Glutamatergic neuron (in vitro differentiated cells): ENCODE measurements at regions not wholly inside any gene's neighbourhood (a gene's known extent, or its start where the extent isn't known, plus 50 kb on each side); places are given as distances from the start of the nearest gene placed in this dataset.

Experiments
- DNase-seq: peaks from one replicate; pipeline ENCODE4 v3.0.0; 2022
- H3K27ac Mint-ChIP-seq: one replicate; pipeline ENCODE4 v1.8.0; 2020; ENCODE audit warnings: mild to moderate bottlenecking, mixed read lengths, inconsistent platforms; ENCODE audit not compliant: unreplicated experiment
- H3K27me3 Mint-ChIP-seq: one replicate; pipeline ENCODE4 v1.8.0; 2020; ENCODE audit warnings: mild to moderate bottlenecking, moderate library complexity, mixed read lengths, inconsistent platforms; ENCODE audit not compliant: unreplicated experiment
- H3K36me3 Mint-ChIP-seq: one replicate; pipeline ENCODE4 v1.8.0; 2020; ENCODE audit warnings: mild to moderate bottlenecking, mixed read lengths, inconsistent platforms; ENCODE audit not compliant: unreplicated experiment
- H3K4me1 Mint-ChIP-seq: one replicate; pipeline ENCODE4 v1.8.0; 2020; ENCODE audit warnings: mild to moderate bottlenecking, low read depth, mixed read lengths, inconsistent platforms; ENCODE audit not compliant: unreplicated experiment
- H3K4me3 Mint-ChIP-seq: one replicate; pipeline ENCODE4 v1.8.0; 2020; ENCODE audit warnings: mild to moderate bottlenecking, mixed read lengths, inconsistent platforms; ENCODE audit not compliant: unreplicated experiment
- H3K9me3 Mint-ChIP-seq: one replicate; pipeline ENCODE4 v1.8.0; 2020; ENCODE audit warnings: mild to moderate bottlenecking, moderate library complexity, mixed read lengths, inconsistent platforms; ENCODE audit not compliant: unreplicated experiment
- CTCF ChIP-seq: fragments of 200-600 bp; sonication (generic); IDR thresholded peaks from one replicate; pipeline ENCODE4 v1.5.0; 2021; ENCODE audit not compliant: partially characterized antibody, unreplicated experiment

- TF ChIP-seq CTCF: peak; percentile 77
- peaks cover 4% of the 10 kb centered on the region for H3K9me3 Mint-ChIP-seq
- no peak overlapping the region for H3K4me3 Mint-ChIP-seq
- DNase-seq: peak; percentile 79
- no peaks in the 10 kb centered on the region for H3K36me3 Mint-ChIP-seq
- H3K4me1 Mint-ChIP-seq: peaks cover 30% of the 10 kb centered on the region
- H3K27me3 Mint-ChIP-seq: peaks cover 3% of the 10 kb centered on the region
- H3K27ac Mint-ChIP-seq: peak overlapping the region; percentile 55
These were observed 197.7 kb downstream of the FAXC start for GRCh38 chr6:99151634-99152346.

- H3K27me3 Mint-ChIP-seq: peaks cover 3% of the 10 kb centered on the region
These were observed 200.7 kb downstream of the FAXC start for GRCh38 chr6:99148761-99149160.

GRCh38 chr6:99148111-99148510, 200.4 kb upstream of the FBXL4 start:
- TF ChIP-seq CTCF: no peak
- H3K27ac Mint-ChIP-seq: peak overlapping the region; percentile 96
- H3K9me3 Mint-ChIP-seq: peaks cover 8% of the 10 kb centered on the region

More at GRCh38 chr6:99148761-99149160, 200.7 kb downstream of the FAXC start:
- H3K4me3 Mint-ChIP-seq: no peak overlapping the region
- peak overlapping the region; percentile 82 for H3K27ac Mint-ChIP-seq
- H3K36me3 Mint-ChIP-seq: no peaks in the 10 kb centered on the region
- no peak for DNase-seq
- peaks cover 9% of the 10 kb centered on the region for H3K9me3 Mint-ChIP-seq
- no peak for TF ChIP-seq CTCF
- peaks cover 51% of the 10 kb centered on the region for H3K4me1 Mint-ChIP-seq

GRCh38 chr6:99147206-99147605, 199.5 kb upstream of the FBXL4 start:
- no peak for TF ChIP-seq CTCF
- peaks cover 10% of the 10 kb centered on the region for H3K9me3 Mint-ChIP-seq
- no peaks in the 10 kb centered on the region for H3K36me3 Mint-ChIP-seq
- H3K27ac Mint-ChIP-seq: peak overlapping the region; percentile 96
- peak overlapping the region; percentile 5 for H3K4me3 Mint-ChIP-seq
- no peak for DNase-seq
- peaks cover 62% of the 10 kb centered on the region for H3K4me1 Mint-ChIP-seq
- H3K27me3 Mint-ChIP-seq: peaks cover 2% of the 10 kb centered on the region

More at GRCh38 chr6:99148111-99148510, 200.4 kb upstream of the FBXL4 start:
- DNase-seq: no peak
- peaks cover 57% of the 10 kb centered on the region for H3K4me1 Mint-ChIP-seq
- peak overlapping the region; percentile 5 for H3K4me3 Mint-ChIP-seq
- H3K27me3 Mint-ChIP-seq: peaks cover 2% of the 10 kb centered on the region
- H3K36me3 Mint-ChIP-seq: no peaks in the 10 kb centered on the region

GRCh38 chr6:99146711-99147110, 199.0 kb upstream of the FBXL4 start:
- Mint-ChIP-seq H3K27me3 (peaks cover 2% of the 10 kb centered on the region), H3K4me1 (peaks cover 61% of the 10 kb centered on the region)

More at GRCh38 chr6:99146711-99147110, 199.0 kb upstream of the FBXL4 start:
- no peak for DNase-seq
- Mint-ChIP-seq H3K4me3 (peak overlapping the region; percentile 5), H3K27ac (peak overlapping the region; percentile 96), H3K9me3 (peaks cover 10% of the 10 kb centered on the region), H3K36me3 (no peaks in the 10 kb centered on the region)
- no peak for TF ChIP-seq CTCF
